ENCODE measurements at regions not wholly inside any gene's neighbourhood (a gene's known extent, or its start where the extent isn't known, plus 50 kb on each side); places are given as distances from the start of the nearest gene placed in this dataset.

DNA sequence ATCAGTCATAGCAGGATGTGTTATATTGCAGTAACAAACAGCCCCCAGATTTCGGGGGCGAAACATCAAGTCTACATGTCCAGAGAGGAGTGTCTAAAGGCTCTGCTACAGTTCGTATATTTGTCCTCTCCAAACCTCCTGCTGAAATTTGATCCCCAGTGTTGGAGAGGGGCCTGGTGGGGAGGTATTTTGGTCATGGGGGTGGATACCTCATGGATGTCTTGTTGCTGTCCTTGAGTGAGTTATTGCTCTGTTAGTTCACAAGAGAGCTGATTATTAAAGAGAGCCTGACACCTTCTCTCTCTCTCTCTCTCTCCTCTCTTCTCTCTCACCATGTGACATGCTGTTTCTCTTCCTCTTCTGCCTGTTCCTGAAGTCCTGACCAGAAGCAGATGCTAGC is 343.7 kb downstream of the TCERG1L start:
- TF ChIP-seq, protein P1, sequence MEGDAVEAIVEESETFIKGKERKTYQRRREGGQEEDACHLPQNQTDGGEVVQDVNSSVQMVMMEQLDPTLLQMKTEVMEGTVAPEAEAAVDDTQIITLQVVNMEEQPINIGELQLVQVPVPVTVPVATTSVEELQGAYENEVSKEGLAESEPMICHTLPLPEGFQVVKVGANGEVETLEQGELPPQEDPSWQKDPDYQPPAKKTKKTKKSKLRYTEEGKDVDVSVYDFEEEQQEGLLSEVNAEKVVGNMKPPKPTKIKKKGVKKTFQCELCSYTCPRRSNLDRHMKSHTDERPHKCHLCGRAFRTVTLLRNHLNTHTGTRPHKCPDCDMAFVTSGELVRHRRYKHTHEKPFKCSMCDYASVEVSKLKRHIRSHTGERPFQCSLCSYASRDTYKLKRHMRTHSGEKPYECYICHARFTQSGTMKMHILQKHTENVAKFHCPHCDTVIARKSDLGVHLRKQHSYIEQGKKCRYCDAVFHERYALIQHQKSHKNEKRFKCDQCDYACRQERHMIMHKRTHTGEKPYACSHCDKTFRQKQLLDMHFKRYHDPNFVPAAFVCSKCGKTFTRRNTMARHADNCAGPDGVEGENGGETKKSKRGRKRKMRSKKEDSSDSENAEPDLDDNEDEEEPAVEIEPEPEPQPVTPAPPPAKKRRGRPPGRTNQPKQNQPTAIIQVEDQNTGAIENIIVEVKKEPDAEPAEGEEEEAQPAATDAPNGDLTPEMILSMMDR (IDR thresholded peaks at IDR 0.05), result no peak
- TF ChIP-seq POLR2A (IDR thresholded peaks at IDR 0.05), result no peak

Data from Peyer's patch (tissue), 4 donors.